WERI-Rb-1 (cell line): ENCODE measurements at regions not wholly inside any gene's neighbourhood (a gene's known extent, or its start where the extent isn't known, plus 50 kb on each side); places are given as distances from the start of the nearest gene placed in this dataset.

Experiments
- DNase-seq: peaks from one replicate; pipeline ENCODE4 v3.0.0-alpha.2; 2020
- H3K27ac ChIP-seq: fragments of 250-450 bp; sonication (Bioruptor Pico); 2 replicates; pipeline ENCODE4 v1.5.1; 2020; ENCODE audit warnings: mild to moderate bottlenecking, moderate library complexity
- H3K27me3 ChIP-seq: fragments of 250-450 bp; sonication (Bioruptor Pico); 2 replicates; pipeline ENCODE4 v1.5.1; 2021; ENCODE audit warnings: mild to moderate bottlenecking, low read depth, moderate library complexity; ENCODE audit not compliant: insufficient read depth, severe bottlenecking
- H3K36me3 ChIP-seq: fragments of 250-450 bp; sonication (Bioruptor Pico); 2 replicates; pipeline ENCODE4 v1.5.1; 2020; ENCODE audit warnings: mild to moderate bottlenecking, moderate library complexity
- H3K4me3 ChIP-seq: 2 replicates; pipeline ENCODE4 v1.5.1; 2011; ENCODE audit warnings: low read depth, mild to moderate bottlenecking, control low read depth, low read length
- H3K9me3 ChIP-seq: fragments of 250-450 bp; sonication (Bioruptor Pico); 2 replicates; pipeline ENCODE4 v1.5.1; 2021; ENCODE audit warnings: mild to moderate bottlenecking, moderate library complexity; ENCODE audit not compliant: severe bottlenecking
- CTCF ChIP-seq: IDR thresholded peaks from 2 replicates; pipeline ENCODE4 v1.5.1; 2011; ENCODE audit warnings: low read depth, mild to moderate bottlenecking, control low read depth, inconsistent platforms, low read length

GRCh38 chr4:60019180-60019579 lies 1180.9 kb upstream of the ADGRL3 start:
- no peak overlapping the region for H3K4me3 ChIP-seq
- no peak for DNase-seq
- no peaks in the 10 kb centered on the region for H3K36me3 ChIP-seq

GRCh38 chr4:60019946-60020345 lies 1180.2 kb upstream of the ADGRL3 start:
- no peak for DNase-seq
- H3K27me3 ChIP-seq: no peaks in the 10 kb centered on the region

More at GRCh38 chr4:60019180-60019579, 1180.9 kb upstream of the ADGRL3 start:
- Histone ChIP-seq H3K27ac (no peak overlapping the region), H3K9me3 (no peaks in the 10 kb centered on the region), H3K27me3 (no peaks in the 10 kb centered on the region)
- TF ChIP-seq CTCF: no peak

DNA sequence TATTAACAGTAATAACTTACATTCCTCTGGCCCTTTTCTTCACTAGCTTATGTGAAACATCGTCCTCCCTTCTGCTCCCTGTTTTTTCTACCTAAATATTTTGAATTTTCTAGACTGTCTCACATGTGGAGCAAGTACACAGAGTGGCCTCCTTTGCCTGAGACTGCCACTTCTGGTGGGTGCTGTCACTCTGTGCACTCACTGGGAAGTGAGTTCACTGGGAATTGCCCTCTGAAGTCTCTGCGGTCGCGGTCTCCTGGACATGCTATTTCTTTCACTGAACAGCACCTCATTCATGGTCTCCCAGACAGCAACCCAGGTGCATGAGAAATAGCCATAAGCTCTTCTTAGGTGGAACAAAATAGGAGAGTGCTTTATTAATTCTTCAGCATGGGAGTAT lies 1179.7 kb upstream of the ADGRL3 start:
- no peak overlapping the region for H3K4me3 ChIP-seq
- no peaks in the 10 kb centered on the region for H3K27me3 ChIP-seq
- no peak for DNase-seq
- H3K36me3 ChIP-seq: no peaks in the 10 kb centered on the region
- H3K9me3 ChIP-seq: no peaks in the 10 kb centered on the region
- H3K27ac ChIP-seq: no peak overlapping the region
- TF ChIP-seq CTCF: no peak

More at GRCh38 chr4:60019946-60020345, 1180.2 kb upstream of the ADGRL3 start:
- Histone ChIP-seq H3K4me3 (no peak overlapping the region), H3K9me3 (no peaks in the 10 kb centered on the region), H3K36me3 (no peaks in the 10 kb centered on the region), H3K27ac (no peak overlapping the region)
- TF ChIP-seq CTCF: no peak

- H3K27me3 ChIP-seq: no peaks in the 10 kb centered on the region
- no peak overlapping the region for H3K4me3 ChIP-seq
- no peak overlapping the region for H3K27ac ChIP-seq
- no peak for DNase-seq
- no peaks in the 10 kb centered on the region for H3K9me3 ChIP-seq
- TF ChIP-seq CTCF: no peak
- H3K36me3 ChIP-seq: no peaks in the 10 kb centered on the region
Measured at GRCh38 chr4:60033826-60034225, 1166.3 kb upstream of the ADGRL3 start.

DNA sequence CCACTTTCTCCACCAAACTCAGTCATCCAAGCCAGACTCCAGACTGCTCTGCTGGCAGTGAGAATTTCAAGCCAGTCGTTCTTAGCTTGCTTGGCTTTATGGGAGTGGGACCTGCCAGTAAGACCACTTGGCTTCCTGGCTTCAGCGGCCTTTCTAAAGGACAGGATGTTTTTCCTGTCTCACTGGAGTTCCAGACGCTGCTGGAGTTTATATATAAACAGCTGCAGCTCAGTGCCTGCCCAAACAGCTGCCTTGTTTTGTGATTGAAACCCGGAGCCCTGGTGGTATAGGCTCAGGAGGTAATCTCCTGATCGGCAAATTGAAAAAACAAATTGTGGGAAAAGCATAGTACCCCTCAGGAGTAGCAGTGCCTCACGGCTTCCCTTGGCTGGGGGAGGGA lies 1165.8 kb upstream of the ADGRL3 start:
- no peak for TF ChIP-seq CTCF

DNA sequence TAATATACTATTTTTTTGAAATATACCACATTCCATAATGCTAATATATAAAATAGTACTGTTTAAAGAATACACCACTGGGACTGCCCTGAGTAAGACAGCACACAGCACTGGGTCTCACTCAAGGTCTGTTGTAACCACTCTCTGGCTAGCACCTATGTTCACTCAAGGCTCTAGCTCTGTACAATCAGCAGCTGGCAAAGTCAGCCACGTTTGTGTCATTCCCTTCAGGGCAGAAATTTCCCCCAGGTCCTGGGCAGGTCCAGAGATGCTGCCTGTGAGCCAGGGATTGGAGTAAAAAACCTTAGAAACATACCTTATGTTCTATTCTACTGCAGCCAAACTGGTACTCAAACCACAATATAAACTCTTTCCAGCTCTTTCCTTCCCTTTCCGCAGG lies 1160.2 kb upstream of the ADGRL3 start:
- no peak for TF ChIP-seq CTCF
- H3K4me3 ChIP-seq: no peak overlapping the region
- no peak overlapping the region for H3K27ac ChIP-seq
- DNase-seq: no peak
- no peaks in the 10 kb centered on the region for H3K36me3 ChIP-seq
- no peaks in the 10 kb centered on the region for H3K27me3 ChIP-seq
- no peaks in the 10 kb centered on the region for H3K9me3 ChIP-seq

More for the DNA sequence above, 1165.8 kb upstream of the ADGRL3 start:
- no peak overlapping the region for H3K27ac ChIP-seq
- no peaks in the 10 kb centered on the region for H3K9me3 ChIP-seq
- H3K36me3 ChIP-seq: no peaks in the 10 kb centered on the region
- H3K4me3 ChIP-seq: no peak overlapping the region
- no peaks in the 10 kb centered on the region for H3K27me3 ChIP-seq
- DNase-seq: no peak
